GM21786 (cell line): ENCODE measurements at regions not wholly inside any gene's neighbourhood (a gene's known extent, or its start where the extent isn't known, plus 50 kb on each side); places are given as distances from the start of the nearest gene placed in this dataset.

Experiments
- ATAC-seq: cut with Tn5 transposase; IDR thresholded peaks from one replicate; pipeline ENCODE4 v1.9.1; 2021; ENCODE audit not compliant: unreplicated experiment

GRCh38 chr3:127384717-127385539 lies 97.1 kb upstream of the PRR20G start:
- ATAC-seq = no peak

- ATAC-seq = no peak
Observed at GRCh38 chr3:127383656-127384179, 95.9 kb upstream of the PRR20G start.

GRCh38 chr3:127377801-127378655 lies 90.2 kb upstream of the PRR20G start:
- no peak for ATAC-seq

GRCh38 chr3:127375151-127375930 lies 87.5 kb upstream of the PRR20G start:
- no peak for ATAC-seq

- ATAC-seq = no peak
Observed at GRCh38 chr3:127374086-127375010, 86.5 kb upstream of the PRR20G start.

GRCh38 chr3:127373441-127374085 lies 85.7 kb upstream of the PRR20G start:
- ATAC-seq = no peak

- no peak for ATAC-seq
Observed at GRCh38 chr3:127371846-127372245, 84.0 kb upstream of the PRR20G start.

- ATAC-seq = no peak
Observed at GRCh38 chr3:127371334-127371733, 83.5 kb upstream of the PRR20G start.

GRCh38 chr3:127370906-127371305 lies 83.1 kb upstream of the PRR20G start:
- ATAC-seq = no peak

- no peak for ATAC-seq
Observed at GRCh38 chr3:127369356-127369935, 81.6 kb upstream of the PRR20G start.

- ATAC-seq = no peak
Observed at GRCh38 chr3:127368186-127369032, 80.6 kb upstream of the PRR20G start.

- no peak for ATAC-seq
Observed at GRCh38 chr3:127367593-127367992, 79.7 kb upstream of the PRR20G start.

GRCh38 chr3:127366383-127366782 lies 78.5 kb upstream of the PRR20G start:
- no peak for ATAC-seq

- no peak for ATAC-seq
Observed at GRCh38 chr3:127365163-127365798, 77.4 kb upstream of the PRR20G start.

- ATAC-seq = no peak
Observed at GRCh38 chr3:127363891-127364290, 76.0 kb upstream of the PRR20G start.

- ATAC-seq = no peak
Observed at GRCh38 chr3:127363171-127363570, 75.3 kb upstream of the PRR20G start.

GRCh38 chr3:127360647-127361046 lies 72.8 kb upstream of the PRR20G start:
- ATAC-seq = no peak

- ATAC-seq = no peak
Observed at GRCh38 chr3:127358641-127359040, 70.8 kb upstream of the PRR20G start.
